Heart right ventricle (tissue), 16 donors: ENCODE measurements at regions not wholly inside any gene's neighbourhood (a gene's known extent, or its start where the extent isn't known, plus 50 kb on each side); places are given as distances from the start of the nearest gene placed in this dataset.

Experiments used
- ATAC-seq, 8 donors: fragments of 200-7000 bp; cut with Tn5 transposase; one replicate each; pipeline ENCODE4 v1.9.1; 2020; ENCODE audit warnings: mild to moderate bottlenecking in 8 of 8, moderate library complexity in 8 of 8, moderate number of reproducible peaks in 1 of 8
- DNase-seq, 2 donors: peaks; one replicate each; pipeline ENCODE4 v3.0.0-alpha.2; 2020
- H3K27ac ChIP-seq, 10 donors: fragments of 200-600 bp; sonication (generic) in 2 of 10; one replicate each; pipeline versions ENCODE4 v1.5.0 to v1.8.0; 2020 to 2022; ENCODE audit warnings: mild to moderate bottlenecking in 3 of 10
- H3K27me3 ChIP-seq, 7 donors: fragments of 200-600 bp; one replicate each; pipeline ENCODE4 v1.8.0; 2021 to 2022; ENCODE audit warnings: mild to moderate bottlenecking in 2 of 7
- H3K36me3 ChIP-seq, 9 donors: fragments of 200-600 bp; sonication (generic) in 1 of 9; one replicate each; pipeline versions ENCODE4 v1.5.0 to v1.8.0; 2020 to 2022; ENCODE audit warnings: mild to moderate bottlenecking in 2 of 9
- H3K4me1 ChIP-seq, 9 donors: fragments of 200-600 bp; sonication (generic) in 1 of 9; one replicate each; pipeline versions ENCODE4 v1.5.0 to v1.8.0; 2020 to 2022; ENCODE audit warnings: mild to moderate bottlenecking in 4 of 9
- H3K4me3 ChIP-seq, 10 donors: fragments of 200-600 bp; sonication (generic) in 2 of 10; one replicate each; pipeline versions ENCODE4 v1.5.0 to v1.8.0; 2020 to 2022; ENCODE audit warnings: mild to moderate bottlenecking in 7 of 10, moderate library complexity in 2 of 10
- H3K9me3 ChIP-seq, 11 donors: fragments of 200-600 bp in 10 of 11; sonication (generic) in 2 of 11; one replicate each; pipeline versions ENCODE4 v1.5.0 to v1.8.0; 2013 to 2022; ENCODE audit warnings: mild to moderate bottlenecking in 2 of 11, control low read depth in 1 of 11, moderate library complexity in 1 of 11
- WGBS, 2 donors: extraction: QIAGEN DNeasy Blood & Tissue Kit; methylation state at CpG; one replicate each; pipeline ENCODE4 v1.1.7; 2013; ENCODE audit warnings: inconsistent platforms in 1 of 2; 5-methylcytosine and 5-hydroxymethylcytosine counted together
- intact Hi-C, 10 donors: fragments of 100-400 bp; cut with DNase I; formaldehyde crosslinking; loops; one replicate each; pipeline versions ENCODE4 v1.11.1 to v1.14.2; 2022
- TF ChIP-seq, protein P1 (sequence below), 9 donors: fragments of 200-600 bp; sonication (generic) in 2 of 9; IDR thresholded peaks; one replicate each; pipeline versions ENCODE4 v1.5.0 to v1.8.0; 2021 to 2022; ENCODE audit warnings: antibody characterized with exemption in 9 of 9, mild to moderate bottlenecking in 5 of 9, moderate library complexity in 1 of 9
- donor health status: Arrhythmogenic right ventricular cardiomyopathy.
- donor health status: ischemic (EF 13 %, LVEDD 7.1; RV severe dilation, severe dysfunction).
- donor health status: healthy with polysubstance abuse.
- donor health status: DM: no; HTN: yes; CAD: no.
- donor health status: DM: no; HTN: no; CAD: no.
- donor health status: ischemic (EF 25% LVEDD 6.9; RV normal size, moderate dysfunction).
- donor health status: ischemic (EF 25% LVEDD 5.7; RV mildly dilated, moderate dysfunction).
- donor health status: healthy.
- donor health status: DM: yes; HTN: yes; CAD: no.
- donor health status: Ischemic cardiomyopathy.
- donor health status: ischemic (EF 35%, LVEDD 5.7; RV mildly dilated, moderate dysfunction).
- donor health status: nonischemic (EF 11% LVEDD 7.7; RV severe dilation, severe dysfunction).
- donor health status: DM: yes; HTN: yes; CAD: no.
- donor health status: PGD.
- donor health status: ischemic (EF 29% LVEDD 5.4; RV normal size, mild dysfunction).
- donor health status: nonischemic (EF 23%, LVEDD 6.1; RV moderate dilation, normal function).

- DNase-seq = peak in 1 of 2 donors; percentile 3
- H3K27me3 ChIP-seq = no peaks in the 10 kb centered on the region
- intact Hi-C loops = no loop called here
- TF ChIP-seq, protein P1, sequence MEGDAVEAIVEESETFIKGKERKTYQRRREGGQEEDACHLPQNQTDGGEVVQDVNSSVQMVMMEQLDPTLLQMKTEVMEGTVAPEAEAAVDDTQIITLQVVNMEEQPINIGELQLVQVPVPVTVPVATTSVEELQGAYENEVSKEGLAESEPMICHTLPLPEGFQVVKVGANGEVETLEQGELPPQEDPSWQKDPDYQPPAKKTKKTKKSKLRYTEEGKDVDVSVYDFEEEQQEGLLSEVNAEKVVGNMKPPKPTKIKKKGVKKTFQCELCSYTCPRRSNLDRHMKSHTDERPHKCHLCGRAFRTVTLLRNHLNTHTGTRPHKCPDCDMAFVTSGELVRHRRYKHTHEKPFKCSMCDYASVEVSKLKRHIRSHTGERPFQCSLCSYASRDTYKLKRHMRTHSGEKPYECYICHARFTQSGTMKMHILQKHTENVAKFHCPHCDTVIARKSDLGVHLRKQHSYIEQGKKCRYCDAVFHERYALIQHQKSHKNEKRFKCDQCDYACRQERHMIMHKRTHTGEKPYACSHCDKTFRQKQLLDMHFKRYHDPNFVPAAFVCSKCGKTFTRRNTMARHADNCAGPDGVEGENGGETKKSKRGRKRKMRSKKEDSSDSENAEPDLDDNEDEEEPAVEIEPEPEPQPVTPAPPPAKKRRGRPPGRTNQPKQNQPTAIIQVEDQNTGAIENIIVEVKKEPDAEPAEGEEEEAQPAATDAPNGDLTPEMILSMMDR (IDR thresholded peaks at IDR 0.05) = no peak
- no peak for ATAC-seq
- peaks cover 0 to 14% (median 5%) of the 10 kb centered on the region in 9 donors for H3K4me1 ChIP-seq
- H3K27ac ChIP-seq = no peak overlapping the region
- no peaks in the 10 kb centered on the region for H3K36me3 ChIP-seq
- WGBS, 2 donors = 8 to 17% methylated on average over 2 of the region's 2 CpGs
- H3K4me3 ChIP-seq = no peak overlapping the region
- no peaks in the 10 kb centered on the region for H3K9me3 ChIP-seq
These were observed 91.9 kb upstream of the DHRS4 start for GRCh38 chr14:23861666-23862065.

DNA sequence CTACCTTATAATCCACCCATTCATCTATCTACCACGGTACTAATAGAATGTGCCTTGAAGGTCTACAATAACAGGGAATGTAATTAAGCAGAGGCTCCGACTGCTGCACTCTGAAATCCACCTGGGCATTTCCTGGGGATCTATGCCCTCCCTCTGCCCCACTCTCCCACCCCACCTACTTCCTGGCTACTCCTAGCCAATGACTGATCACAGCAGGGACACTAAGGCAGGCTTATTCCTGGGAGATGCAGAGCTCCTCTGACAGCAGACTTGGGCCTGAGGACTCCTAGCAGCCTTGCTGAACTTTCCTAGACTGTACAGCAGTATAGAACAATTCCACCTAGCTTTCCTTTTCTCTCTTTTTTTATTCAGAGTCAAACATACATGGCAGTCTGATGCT lies 91.1 kb upstream of the DHRS4 start:
- peaks cover 0 to 14% (median 5%) of the 10 kb centered on the region in 9 donors for H3K4me1 ChIP-seq
- TF ChIP-seq, protein P1 (IDR thresholded peaks at IDR 0.05) = no peak
- no peak overlapping the region for H3K27ac ChIP-seq
- 80 to 93% methylated on average over 2 of the region's 2 CpGs for WGBS, 2 donors
- ATAC-seq (no peak), DNase-seq (no peak)
- H3K36me3 ChIP-seq = no peaks in the 10 kb centered on the region
- no peaks in the 10 kb centered on the region for H3K9me3 ChIP-seq
- intact Hi-C loops = no loop called here
- H3K4me3 ChIP-seq = no peak overlapping the region
- no peaks in the 10 kb centered on the region for H3K27me3 ChIP-seq

GRCh38 chr14:23863836-23864235 lies 89.7 kb upstream of the DHRS4 start:
- no peaks in the 10 kb centered on the region for H3K27me3 ChIP-seq
- intact Hi-C loops = no loop called here
- ATAC-seq (no peak), DNase-seq (no peak)
- no peak overlapping the region for H3K27ac ChIP-seq
- TF ChIP-seq, protein P1 (IDR thresholded peaks at IDR 0.05) = no peak
- no peaks in the 10 kb centered on the region for H3K36me3 ChIP-seq
- H3K4me3 ChIP-seq = no peak overlapping the region
- H3K9me3 ChIP-seq = no peaks in the 10 kb centered on the region
- 96 to 100% methylated on average over 1 of the region's 1 CpG for WGBS, 2 donors
- peaks cover 0 to 14% (median 5%) of the 10 kb centered on the region in 9 donors for H3K4me1 ChIP-seq

DNA sequence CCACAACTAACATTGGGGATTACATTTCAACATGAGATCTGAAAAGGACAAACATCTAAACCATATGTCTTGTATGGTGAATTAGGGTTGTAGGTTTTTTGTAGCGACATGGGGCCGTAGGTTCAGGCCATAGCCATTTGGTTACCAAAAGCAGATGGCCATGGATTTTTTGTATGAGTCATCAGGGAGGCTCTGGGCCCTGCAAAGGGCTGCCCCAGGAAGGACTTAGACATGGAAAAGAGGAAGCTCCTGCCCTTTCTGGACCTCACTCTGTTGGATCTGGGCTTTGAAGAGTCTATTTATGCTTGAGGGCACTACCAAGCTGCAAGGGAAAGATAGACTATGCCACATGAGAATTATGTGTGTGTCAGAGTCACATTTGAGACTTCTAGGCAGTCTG lies 89.3 kb upstream of the DHRS4 start:
- H3K27me3 ChIP-seq = no peaks in the 10 kb centered on the region
- no peak for DNase-seq
- 87 to 88% methylated on average over 2 of the region's 2 CpGs for WGBS, 2 donors
- no peaks in the 10 kb centered on the region for H3K36me3 ChIP-seq
- H3K4me3 ChIP-seq = no peak overlapping the region
- intact Hi-C loops = no loop called here
- H3K27ac ChIP-seq = no peak overlapping the region
- TF ChIP-seq, protein P1 (IDR thresholded peaks at IDR 0.05) = no peak
- H3K9me3 ChIP-seq = no peaks in the 10 kb centered on the region
- ATAC-seq = no peak
- peaks cover 0 to 14% (median 5%) of the 10 kb centered on the region in 9 donors for H3K4me1 ChIP-seq
